Right hindlimb (tissue), 1 donor: ENCODE measurements at regions not wholly inside any gene's neighbourhood (a gene's known extent, or its start where the extent isn't known, plus 50 kb on each side); places are given as distances from the start of the nearest gene placed in this dataset.
"Not testable (repeated sequence)": the region's sequence is repeated elsewhere in the genome, so short reads cannot be mapped to it uniquely, and the experiment has no call there.

Experiments
- DNase-seq: peaks from one replicate; pipeline ENCODE4 v3.0.0-alpha.2; 2018

DNA sequence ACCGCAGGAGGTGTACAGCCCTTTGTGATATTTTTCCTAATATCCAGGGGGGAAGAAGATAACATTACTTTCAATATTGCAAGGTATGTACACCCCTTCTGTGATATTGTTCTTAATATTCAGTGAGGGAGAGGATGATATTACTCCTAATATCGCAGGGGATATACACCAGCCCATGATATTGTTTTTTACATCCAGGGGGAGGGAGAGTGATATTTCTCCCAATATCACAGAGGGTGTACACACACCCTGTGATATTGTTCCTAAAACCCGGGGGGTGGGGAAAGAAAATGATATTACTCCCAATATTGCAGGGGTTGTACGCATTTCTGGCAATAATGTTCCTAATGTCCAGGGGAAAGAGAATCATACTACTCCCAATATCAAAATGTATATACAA is 58.0 kb upstream of the SLC25A48 start:
- no peak for DNase-seq

- peak; percentile 61 for DNase-seq
Measured at GRCh38 chr5:135761746-135762145, 72.7 kb upstream of the SLC25A48 start.

GRCh38 chr5:135759149-135759784 is 75.2 kb upstream of the SLC25A48 start:
- DNase-seq, result no peak

DNA sequence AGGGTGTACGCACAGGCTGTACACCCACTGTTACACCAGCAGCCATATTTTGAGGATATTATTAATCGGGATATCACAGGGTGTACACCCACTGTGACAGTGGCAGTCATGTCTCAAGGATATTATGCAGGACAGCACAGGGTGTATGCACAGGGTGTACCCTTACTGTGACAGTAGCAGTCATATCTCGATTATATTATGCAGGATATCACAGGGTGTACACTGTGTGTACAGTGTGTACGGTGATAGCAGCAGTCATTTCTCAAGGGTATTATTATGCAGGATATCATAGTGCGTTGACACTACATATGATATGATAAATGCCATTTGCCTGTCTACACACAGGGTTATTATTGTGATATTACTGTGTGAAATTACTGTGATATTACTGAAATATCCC is 80.5 kb upstream of the SLC25A48 start:
- no peak for DNase-seq

GRCh38 chr5:135750506-135750905 is 84.0 kb upstream of the SLC25A48 start:
- no peak for DNase-seq

GRCh38 chr5:135747824-135748223 is 86.6 kb upstream of the SLC25A48 start:
- no peak for DNase-seq

GRCh38 chr5:135745897-135746500 is 88.5 kb upstream of the SLC25A48 start:
- no peak for DNase-seq

- DNase-seq, result no peak
Measured at GRCh38 chr5:135743705-135744411, 90.6 kb upstream of the SLC25A48 start.

DNA sequence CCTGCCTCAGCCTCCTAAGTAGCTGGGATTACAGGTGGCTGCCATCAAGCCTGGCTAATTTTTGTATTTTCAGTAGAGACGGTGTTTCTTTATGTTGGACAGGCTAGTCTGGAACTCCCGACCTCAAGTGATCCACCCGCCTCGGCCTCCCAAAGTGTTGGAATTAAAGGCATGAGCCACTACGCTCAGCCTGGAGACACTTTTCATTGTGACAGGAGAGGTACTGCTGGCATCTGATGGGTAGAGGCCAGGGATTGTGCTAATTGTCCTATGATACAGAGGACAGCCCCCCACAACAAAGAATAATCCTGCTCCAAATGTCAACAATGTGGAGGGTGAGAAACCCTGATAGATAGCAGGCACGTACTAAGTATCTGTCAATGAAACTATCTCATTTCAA is 91.3 kb upstream of the SLC25A48 start:
- DNase-seq, result no peak

GRCh38 chr5:135742240-135742639 is 92.2 kb upstream of the SLC25A48 start:
- DNase-seq, result not testable (repeated sequence)

DNA sequence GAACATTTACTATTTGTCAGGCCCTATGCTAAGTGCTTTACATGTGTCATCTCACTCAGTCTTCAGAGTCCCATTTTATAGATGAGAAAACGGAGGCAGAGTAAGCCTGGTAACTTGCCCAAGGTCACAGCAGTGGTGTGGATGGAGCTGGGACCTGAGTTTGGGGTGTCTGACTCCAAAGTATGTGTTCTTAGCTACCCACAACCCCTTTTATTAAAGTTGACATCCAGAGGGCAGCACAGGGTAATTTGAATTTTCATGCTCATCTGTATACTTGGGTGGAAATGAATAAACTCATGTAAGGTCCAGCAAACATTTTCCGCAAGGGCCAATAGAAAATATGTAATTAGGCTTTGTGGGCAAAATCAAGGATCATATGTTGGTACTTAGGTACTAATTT is 93.4 kb upstream of the SLC25A48 start:
- DNase-seq, result no peak

DNA sequence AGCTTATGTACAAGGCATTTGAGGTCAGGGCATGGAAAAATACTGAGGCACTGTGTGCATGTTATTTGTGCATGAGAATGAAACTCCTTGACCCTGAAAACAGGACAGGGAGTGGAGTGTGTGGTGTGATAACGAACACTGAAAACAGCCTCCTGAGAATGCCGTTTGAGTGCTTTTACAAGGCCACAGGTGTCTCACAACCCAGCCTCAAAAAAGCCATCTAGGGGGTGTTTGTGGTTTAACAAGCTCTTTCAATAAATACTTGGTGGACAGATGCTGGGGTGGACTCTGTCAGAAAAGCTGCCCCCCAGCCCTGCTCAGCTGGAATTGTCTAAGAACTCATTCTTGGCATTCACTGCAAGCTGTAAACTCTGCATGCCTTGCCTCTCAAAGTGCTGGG is 94.0 kb upstream of the SLC25A48 start:
- no peak for DNase-seq

DNA sequence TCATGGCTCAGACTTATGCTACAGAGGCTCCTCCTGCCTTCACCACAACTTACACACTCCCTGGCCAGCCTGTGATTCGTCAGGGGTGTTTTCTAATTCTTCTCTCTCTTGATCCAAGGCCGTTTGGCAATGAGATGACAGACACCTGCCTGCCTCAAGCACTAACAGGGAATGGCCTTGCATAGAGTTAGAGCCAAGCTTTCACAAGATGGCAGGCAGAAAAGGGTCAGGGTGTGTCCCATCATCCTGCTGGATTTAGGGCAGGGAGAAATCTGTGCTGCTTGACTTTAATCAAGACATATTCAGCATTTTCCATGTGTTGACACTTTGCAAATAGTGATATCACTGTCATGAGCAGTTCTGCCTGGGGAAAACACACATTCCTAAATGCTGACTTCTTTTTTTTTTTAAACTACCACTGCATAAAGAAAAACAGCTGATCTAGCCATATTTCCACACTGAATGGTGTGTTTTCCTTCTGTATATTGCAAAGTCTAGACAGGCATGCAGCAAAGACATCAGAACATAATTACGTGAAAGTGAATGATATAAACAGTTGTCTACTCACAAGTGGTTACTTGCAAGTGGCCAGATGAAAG is 95.0 kb upstream of the SLC25A48 start:
- DNase-seq, result no peak

GRCh38 chr5:135738564-135738875 is 95.9 kb upstream of the SLC25A48 start:
- DNase-seq, result no peak

DNA sequence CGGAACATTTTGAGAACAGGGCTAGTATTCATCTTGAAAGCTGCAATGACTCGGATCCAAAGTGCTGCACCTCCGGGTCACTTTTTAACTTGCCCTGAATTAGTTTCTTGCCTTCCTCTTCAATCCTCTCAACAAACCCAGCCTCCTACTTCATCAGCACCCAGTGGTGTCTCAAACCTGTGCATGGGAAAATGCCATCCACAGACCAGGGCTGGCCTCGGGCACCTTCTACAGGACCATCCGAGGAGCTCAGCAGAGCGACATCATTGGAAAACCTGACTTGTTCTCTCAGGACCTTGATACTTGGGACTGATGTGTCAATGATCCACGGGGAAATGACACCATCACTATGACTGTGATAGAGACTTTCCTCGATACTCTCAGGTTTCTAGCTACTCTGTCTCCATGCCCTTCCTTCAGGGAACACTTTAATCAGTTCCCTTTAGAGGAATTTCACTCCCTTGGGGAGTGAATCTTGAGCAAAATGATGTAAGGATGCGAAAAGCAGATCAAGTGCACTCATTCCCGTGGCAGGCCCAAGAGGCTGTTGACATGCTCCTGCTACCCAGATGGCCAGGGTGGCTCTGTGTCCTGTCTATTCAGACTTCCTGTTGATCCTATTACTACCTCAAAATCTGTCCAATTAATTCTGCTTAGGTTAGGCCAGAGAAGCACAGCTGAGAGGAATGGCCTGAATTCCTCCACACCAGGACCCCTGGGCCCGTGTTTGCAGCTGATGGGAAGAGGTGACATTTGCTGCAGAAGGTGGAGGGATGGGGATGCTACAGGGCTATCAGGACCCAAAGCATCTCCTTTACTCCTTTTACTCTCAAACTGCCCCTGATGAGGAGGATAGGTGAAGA is 96.5 kb upstream of the SLC25A48 start:
- DNase-seq, result no peak

GRCh38 chr5:135736952-135737351 is 97.5 kb upstream of the SLC25A48 start:
- not testable (repeated sequence) for DNase-seq

- DNase-seq, result no peak
Measured at GRCh38 chr5:135735831-135736230, 98.6 kb upstream of the SLC25A48 start.

GRCh38 chr5:135734956-135735355 is 99.5 kb upstream of the SLC25A48 start:
- not testable (repeated sequence) for DNase-seq

GRCh38 chr5:135731034-135731433 is 103.4 kb upstream of the SLC25A48 start:
- not testable (repeated sequence) for DNase-seq

DNA sequence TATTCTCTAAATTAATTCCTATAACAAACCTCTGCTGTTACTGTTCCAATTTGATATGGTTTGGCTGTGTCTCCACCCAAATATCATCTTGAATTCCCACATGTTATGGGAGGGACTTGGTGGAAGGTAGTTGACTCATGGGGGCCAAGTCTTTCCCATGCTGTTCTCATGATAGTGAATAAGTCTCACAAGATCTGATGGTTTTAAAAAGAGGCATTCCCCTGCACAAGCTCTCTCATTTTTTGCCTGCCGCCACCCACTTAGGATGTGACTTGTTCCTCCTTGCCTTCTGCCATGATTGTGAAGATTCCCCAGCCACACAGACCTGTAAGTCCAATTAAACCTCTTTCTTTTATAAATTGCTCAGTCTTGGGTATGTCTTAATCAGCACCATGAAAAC is 104.3 kb upstream of the SLC25A48 start:
- DNase-seq, result not testable (repeated sequence)

- no peak for DNase-seq
Measured at GRCh38 chr5:135729321-135729786, 105.1 kb upstream of the SLC25A48 start.

DNA sequence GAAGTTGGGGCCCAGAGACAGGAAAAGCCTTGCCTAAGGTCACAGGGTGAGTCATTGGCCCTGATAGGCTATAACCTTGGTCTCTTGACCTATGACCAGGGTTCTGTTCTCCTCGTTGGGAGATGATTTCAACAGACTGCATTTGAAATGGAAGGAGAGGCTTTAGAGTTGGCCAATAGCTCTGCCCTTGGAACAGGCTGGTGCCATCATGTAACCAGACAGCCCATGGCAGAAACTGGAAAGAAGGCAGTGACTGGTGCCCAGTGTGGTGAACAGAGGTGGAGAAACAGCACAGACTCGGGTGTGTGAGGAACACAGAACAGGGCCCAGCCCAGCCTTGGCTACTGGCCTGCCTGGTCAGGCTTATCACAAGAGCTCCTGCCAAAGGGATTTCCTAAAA is 109.8 kb upstream of the SLC25A48 start:
- no peak for DNase-seq

DNA sequence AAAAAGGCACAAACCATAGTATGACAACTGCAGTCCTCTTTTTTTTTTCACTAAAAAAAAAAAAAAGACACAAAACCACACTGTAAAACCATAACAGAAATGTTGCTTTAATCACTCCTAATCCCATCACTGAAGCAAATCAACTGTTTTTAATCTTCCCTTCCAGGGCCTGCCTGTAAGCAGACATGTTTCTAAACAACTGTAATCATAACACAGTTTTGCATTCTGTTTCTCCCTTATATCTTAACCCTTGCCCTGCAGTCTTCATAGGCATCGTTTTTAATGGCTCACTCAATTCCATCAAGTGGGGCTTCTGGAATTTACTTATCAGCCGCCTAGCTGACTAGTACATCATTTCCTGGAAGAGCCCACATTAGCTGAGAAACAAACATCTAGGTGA is 111.0 kb upstream of the SLC25A48 start:
- no peak for DNase-seq
